Bronchial epithelial cell (primary cell): ENCODE measurements at regions not wholly inside any gene's neighbourhood (a gene's known extent, or its start where the extent isn't known, plus 50 kb on each side); places are given as distances from the start of the nearest gene placed in this dataset.

Source experiments
- DNase-seq: peaks from one replicate; pipeline ENCODE4 v3.0.0-alpha.2; 2010; ENCODE audit warnings: low read depth
- FAIRE-seq: peaks from 2 replicates; lab custom pipeline; 2011; peaks lifted over from hg19 to GRCh38; lab: Jason Lieb, UNC
- H3K27me3 ChIP-seq: 2 replicates; pipeline ENCODE4 v1.5.1; 2011; ENCODE audit warnings: low read length; ENCODE audit not compliant: control insufficient read depth, insufficient read depth
- H3K36me3 ChIP-seq: 2 replicates; pipeline ENCODE4 v1.5.1; 2011; ENCODE audit warnings: low read length; ENCODE audit not compliant: control insufficient read depth, insufficient read depth
- H3K4me3 ChIP-seq: 2 replicates; pipeline ENCODE4 v1.5.1; 2011; ENCODE audit warnings: mild to moderate bottlenecking, low read depth, low read length, control low read depth
- TF ChIP-seq, protein P1 (sequence below): IDR thresholded peaks from 2 replicates; pipeline ENCODE4 v1.5.1; 2011; ENCODE audit warnings: mild to moderate bottlenecking, moderate library complexity, low read length, control low read depth, inconsistent platforms; ENCODE audit not compliant: insufficient read depth, severe bottlenecking

DNA sequence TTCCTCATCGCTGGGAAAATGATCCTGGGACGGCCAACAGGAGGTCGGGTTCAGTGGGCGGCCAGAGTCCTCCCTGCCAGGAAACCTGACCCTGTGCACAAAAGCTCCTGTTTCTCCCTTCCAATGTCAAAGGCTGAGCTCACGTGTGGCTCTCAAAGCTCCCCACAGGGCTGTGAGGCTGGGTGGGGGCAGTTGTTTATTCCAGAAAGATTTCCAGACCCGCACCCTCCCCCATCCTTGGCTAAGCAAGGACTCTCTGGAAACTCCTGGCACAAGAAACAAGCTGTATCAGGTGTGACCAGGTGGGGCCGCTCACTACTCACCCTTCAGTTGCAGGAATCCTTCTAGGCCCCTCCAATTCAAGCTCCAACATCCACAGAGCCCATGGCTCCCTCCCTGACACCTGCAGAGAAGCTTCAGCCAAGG, 131.9 kb downstream of the SHANK2 start:
- DNase-seq (peak; percentile 60), FAIRE-seq (no peak)
- Histone ChIP-seq H3K4me3 (no peak overlapping the region), H3K36me3 (peaks cover 1% of the 10 kb centered on the region), H3K27me3 (no peaks in the 10 kb centered on the region)
- TF ChIP-seq, protein P1, sequence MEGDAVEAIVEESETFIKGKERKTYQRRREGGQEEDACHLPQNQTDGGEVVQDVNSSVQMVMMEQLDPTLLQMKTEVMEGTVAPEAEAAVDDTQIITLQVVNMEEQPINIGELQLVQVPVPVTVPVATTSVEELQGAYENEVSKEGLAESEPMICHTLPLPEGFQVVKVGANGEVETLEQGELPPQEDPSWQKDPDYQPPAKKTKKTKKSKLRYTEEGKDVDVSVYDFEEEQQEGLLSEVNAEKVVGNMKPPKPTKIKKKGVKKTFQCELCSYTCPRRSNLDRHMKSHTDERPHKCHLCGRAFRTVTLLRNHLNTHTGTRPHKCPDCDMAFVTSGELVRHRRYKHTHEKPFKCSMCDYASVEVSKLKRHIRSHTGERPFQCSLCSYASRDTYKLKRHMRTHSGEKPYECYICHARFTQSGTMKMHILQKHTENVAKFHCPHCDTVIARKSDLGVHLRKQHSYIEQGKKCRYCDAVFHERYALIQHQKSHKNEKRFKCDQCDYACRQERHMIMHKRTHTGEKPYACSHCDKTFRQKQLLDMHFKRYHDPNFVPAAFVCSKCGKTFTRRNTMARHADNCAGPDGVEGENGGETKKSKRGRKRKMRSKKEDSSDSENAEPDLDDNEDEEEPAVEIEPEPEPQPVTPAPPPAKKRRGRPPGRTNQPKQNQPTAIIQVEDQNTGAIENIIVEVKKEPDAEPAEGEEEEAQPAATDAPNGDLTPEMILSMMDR: peak; percentile 75

DNA sequence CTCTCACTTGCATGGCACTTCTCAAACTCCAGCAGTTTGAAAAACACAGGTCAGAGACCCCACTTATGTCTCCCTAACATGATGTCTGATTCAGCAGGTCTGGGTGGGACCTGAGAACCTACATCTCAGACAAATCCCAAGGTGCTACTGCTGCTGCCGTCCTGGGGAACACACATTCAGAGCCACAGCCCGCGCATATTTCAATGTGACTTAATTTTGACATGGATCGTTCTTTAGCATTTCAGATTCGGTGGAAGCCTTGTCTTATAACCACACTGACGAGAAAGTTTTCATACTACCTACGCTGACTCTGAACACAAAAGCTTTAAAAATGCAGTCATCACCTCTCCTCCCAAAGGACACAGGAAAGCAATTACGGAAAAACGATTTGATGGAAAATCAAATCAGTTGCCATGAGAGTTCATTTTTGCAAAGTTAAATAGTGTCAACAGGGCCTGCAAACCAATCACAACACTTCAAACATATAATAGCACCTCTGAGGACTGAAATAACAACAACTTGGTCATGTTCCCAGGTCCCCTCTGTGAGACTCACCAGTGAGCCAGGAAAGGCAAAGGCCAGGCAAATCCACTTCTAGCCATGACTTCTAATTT, 132.6 kb downstream of the SHANK2 start:
- TF ChIP-seq, protein P1: no peak

DNA sequence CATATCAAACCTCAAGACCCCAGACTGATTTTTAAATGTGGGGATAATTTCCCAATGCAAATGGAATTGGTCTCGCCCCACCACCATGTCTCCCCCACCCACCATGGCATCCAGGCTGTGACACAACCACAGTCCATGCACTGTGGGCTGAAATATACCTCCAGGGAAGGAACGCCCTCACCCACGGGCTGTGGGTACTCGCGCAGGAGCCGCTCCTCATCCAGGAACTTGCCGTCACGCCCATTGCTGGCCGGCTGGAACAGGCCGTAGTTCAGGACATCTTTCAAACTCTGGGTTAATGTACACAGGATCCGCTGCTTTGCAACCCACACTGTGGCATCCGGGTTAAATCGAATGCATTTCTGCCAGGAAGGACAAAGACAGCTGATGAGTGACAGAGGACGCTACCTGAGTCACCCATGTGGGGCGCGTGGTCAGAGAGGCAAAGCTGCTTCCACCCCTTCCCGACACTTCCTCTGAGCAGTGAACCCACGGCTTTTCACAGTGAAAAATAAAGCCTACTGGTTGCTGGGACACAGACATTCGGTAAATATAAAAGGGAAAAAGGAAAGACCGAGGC, 133.6 kb downstream of the SHANK2 start:
- Histone ChIP-seq H3K27me3 (no peaks in the 10 kb centered on the region), H3K36me3 (peaks cover 1% of the 10 kb centered on the region), H3K4me3 (no peak overlapping the region)
- TF ChIP-seq, protein P1: no peak
- no peak for FAIRE-seq
- DNase-seq: no peak

More for the DNA sequence above, 132.6 kb downstream of the SHANK2 start:
- DNase-seq (no peak), FAIRE-seq (peak; percentile 76)
- Histone ChIP-seq H3K36me3 (peaks cover 1% of the 10 kb centered on the region), H3K4me3 (no peak overlapping the region), H3K27me3 (no peaks in the 10 kb centered on the region)

DNA sequence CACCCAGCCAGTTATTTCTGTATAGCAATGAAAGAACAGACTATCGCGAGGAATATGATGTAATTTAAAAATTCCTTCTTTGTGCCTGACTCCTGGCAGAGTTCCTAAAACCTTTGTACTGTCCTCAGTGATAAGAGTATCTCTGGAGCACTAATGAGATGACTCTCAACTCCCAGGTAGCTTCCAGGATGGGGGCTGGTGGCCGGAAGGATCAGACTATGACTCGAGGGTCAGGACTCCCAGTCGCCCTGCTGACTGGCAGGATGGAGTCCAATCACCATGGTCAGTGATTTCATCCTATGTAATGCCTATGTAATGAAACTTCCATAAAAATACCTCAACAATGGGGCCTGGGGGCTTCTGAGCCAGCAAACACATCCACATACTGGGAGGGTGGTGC, 135.1 kb downstream of the SHANK2 start:
- Histone ChIP-seq H3K27me3 (no peaks in the 10 kb centered on the region), H3K4me3 (no peak overlapping the region), H3K36me3 (peaks cover 1% of the 10 kb centered on the region)
- TF ChIP-seq, protein P1: no peak
- no peak for FAIRE-seq
- peak; percentile 55 for DNase-seq

DNA sequence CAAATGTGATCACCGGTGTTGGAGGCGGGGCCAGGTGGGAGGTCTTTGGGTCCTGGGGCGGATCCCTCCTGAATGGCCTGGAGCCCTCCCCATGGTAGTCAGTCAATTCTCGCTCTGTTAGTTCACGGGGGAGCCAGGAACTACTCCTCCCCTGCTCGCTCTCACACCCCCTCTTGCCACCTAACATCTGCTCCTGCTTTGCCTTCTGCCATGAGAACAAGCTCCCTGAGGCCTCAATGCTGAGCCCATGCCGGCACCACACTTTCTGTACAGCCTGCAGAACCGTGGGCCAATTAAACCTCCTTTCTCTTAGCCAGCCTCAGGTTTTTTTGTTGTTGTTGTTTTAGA, 135.7 kb downstream of the SHANK2 start:
- Histone ChIP-seq H3K27me3 (no peaks in the 10 kb centered on the region), H3K4me3 (no peak overlapping the region), H3K36me3 (peaks cover 1% of the 10 kb centered on the region)
- no peak for DNase-seq
- FAIRE-seq: no peak
- TF ChIP-seq, protein P1: no peak
